ENCODE measurements at regions not wholly inside any gene's neighbourhood (a gene's known extent, or its start where the extent isn't known, plus 50 kb on each side); places are given as distances from the start of the nearest gene placed in this dataset.
"Not testable (repeated sequence)": the region's sequence is repeated elsewhere in the genome, so short reads cannot be mapped to it uniquely, and the experiment has no call there.

DNA sequence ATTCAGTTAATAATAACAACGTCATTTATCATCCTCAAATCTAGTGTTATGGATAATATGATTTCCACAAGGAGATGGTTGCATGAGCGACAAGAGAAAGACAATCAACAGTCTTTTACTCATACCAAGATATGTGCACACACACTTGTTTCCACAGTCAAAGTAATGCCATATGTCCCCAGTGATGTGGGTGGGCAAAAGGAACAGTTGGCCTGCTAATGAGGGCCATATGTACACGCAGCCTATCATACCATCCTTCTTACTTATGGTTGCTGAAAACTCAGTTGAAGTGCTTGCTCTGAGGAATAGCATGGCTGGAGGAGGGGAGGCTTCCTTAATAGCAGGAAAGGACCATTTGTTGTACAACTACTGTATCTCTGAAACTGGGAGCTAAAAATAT lies 110.6 kb downstream of the XKR3 start:
- not testable (repeated sequence) for TF ChIP-seq POLR2A (IDR thresholded peaks at IDR 0.05)
- TF ChIP-seq, protein P1, sequence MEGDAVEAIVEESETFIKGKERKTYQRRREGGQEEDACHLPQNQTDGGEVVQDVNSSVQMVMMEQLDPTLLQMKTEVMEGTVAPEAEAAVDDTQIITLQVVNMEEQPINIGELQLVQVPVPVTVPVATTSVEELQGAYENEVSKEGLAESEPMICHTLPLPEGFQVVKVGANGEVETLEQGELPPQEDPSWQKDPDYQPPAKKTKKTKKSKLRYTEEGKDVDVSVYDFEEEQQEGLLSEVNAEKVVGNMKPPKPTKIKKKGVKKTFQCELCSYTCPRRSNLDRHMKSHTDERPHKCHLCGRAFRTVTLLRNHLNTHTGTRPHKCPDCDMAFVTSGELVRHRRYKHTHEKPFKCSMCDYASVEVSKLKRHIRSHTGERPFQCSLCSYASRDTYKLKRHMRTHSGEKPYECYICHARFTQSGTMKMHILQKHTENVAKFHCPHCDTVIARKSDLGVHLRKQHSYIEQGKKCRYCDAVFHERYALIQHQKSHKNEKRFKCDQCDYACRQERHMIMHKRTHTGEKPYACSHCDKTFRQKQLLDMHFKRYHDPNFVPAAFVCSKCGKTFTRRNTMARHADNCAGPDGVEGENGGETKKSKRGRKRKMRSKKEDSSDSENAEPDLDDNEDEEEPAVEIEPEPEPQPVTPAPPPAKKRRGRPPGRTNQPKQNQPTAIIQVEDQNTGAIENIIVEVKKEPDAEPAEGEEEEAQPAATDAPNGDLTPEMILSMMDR (IDR thresholded peaks at IDR 0.05 in 8 of 11, conservative IDR thresholded peaks at IDR 0.05 in 3 of 11): not testable (repeated sequence)
